CD4-positive, alpha-beta T cell treated with Interferon gamma for 1 hour (primary cell): ENCODE measurements at regions not wholly inside any gene's neighbourhood (a gene's known extent, or its start where the extent isn't known, plus 50 kb on each side); places are given as distances from the start of the nearest gene placed in this dataset.
"Not testable (repeated sequence)": the region's sequence is repeated elsewhere in the genome, so short reads cannot be mapped to it uniquely, and the experiment has no call there.

Experiments
- DNase-seq: peaks from one replicate; pipeline ENCODE4 v3.0.0-alpha.2; 2020

DNA sequence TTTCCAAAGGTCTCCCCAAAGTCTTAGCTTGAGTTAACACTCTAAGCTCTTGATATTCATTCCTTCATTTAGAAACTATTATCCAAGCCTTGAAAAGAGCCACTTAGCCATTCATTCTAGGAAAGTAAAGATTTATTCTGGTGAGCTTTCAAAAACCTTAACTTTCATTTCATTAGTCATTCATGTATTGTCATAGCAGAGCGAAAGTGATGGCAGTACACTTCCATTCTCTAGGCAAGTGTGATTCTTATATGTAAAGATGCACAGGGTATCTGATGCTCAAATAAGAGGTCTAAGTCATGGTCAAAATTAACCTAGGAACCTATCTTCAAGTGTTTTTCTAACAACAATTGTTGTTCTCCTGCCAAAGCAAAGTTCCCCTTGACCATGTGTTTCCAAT, 553.0 kb upstream of the FANCL start:
- DNase-seq = no peak

GRCh38 chr2:58788402-58788801, 547.3 kb upstream of the FANCL start:
- no peak for DNase-seq

GRCh38 chr2:58770846-58771245, 529.7 kb upstream of the FANCL start:
- DNase-seq = no peak

- no peak for DNase-seq
These were observed 528.7 kb upstream of the FANCL start for GRCh38 chr2:58769864-58770234.

GRCh38 chr2:58769111-58769863, 528.2 kb upstream of the FANCL start:
- no peak for DNase-seq

GRCh38 chr2:58768715-58769080, 527.6 kb upstream of the FANCL start:
- no peak for DNase-seq

DNA sequence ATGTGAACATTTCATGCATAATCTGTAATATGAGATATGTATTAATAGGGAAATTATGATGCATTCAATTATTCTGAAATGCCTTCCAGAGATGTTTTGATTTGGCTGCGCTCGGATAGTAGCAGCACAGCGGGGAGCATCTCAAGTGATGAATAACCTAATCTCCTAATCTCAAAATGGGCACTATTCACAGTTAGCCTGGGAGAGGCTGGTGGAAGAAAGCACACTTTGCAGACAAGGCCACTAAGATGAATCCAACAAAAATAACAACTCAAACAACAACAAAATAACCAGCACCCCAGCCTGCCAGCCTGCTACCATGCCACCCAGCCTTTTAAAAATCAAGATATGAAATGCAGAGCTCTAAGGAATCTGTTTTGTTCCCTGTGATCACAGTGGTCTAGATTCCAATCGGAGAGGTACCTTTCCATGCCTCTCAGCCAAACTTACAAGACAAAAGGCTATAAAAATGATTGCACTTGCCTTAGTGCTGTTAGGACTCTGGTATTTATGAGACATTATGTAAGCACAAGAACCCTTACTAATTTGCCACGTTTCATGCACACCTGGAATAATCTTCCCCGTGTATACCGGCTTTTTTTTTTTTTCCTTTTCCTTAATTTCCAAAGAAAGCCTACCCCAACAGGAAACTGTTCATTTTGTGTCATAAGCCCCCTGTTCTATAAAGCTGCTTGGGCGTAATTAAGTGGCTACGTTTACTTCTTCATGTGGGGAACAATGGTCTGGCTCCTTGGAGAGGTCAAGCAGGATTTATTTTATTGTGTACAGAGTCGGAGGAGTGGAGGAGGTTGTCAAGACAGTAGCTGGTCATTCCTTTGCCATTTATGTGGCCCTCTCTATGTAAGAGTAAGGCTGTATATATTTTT, 526.9 kb upstream of the FANCL start:
- DNase-seq = no peak

- no peak for DNase-seq
These were observed 523.4 kb upstream of the FANCL start for GRCh38 chr2:58764338-58765104.

GRCh38 chr2:58762176-58762781, 521.2 kb upstream of the FANCL start:
- peak; percentile 14 for DNase-seq

DNA sequence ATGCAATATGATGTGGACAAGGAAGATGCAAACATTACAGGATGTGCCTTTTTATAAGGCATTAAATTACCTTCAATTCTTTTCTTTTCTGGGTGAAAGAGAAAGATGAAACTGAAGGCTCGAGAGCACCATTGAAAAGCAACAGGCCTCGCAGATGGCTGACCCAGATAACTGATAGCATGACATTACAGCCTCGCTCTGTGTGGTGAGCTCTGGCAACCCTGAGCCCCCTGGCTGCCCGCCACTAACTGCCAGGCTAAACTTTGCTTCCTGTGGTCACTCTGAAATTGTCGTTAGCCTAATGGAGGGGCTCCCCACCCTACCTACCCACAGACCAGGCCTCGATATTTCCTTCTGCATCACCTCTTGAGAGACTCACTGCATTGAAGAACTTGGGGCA, 516.8 kb upstream of the FANCL start:
- no peak for DNase-seq

DNA sequence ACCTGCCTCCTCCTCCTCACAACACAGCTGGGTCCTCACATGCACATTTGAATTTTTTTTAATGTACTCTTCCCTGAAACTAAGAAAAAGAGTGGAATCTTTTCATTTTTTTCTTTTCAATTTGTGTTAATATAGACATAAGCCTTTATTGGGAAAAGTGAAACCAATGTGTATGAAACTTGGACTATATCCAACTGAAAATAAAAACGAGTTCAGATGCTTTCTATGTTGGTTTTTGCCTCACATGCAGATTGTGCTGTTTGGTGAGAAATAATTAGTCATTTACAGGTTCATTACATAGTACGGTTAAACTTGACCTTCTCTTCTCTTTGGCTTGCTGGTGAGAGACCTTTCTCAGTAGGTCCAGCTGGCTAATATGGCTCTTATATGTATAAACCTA, 515.2 kb upstream of the FANCL start:
- DNase-seq = no peak

- not testable (repeated sequence) for DNase-seq
These were observed 511.4 kb upstream of the FANCL start for GRCh38 chr2:58752507-58752906.

GRCh38 chr2:58751676-58752075, 510.6 kb upstream of the FANCL start:
- DNase-seq = not testable (repeated sequence)

DNA sequence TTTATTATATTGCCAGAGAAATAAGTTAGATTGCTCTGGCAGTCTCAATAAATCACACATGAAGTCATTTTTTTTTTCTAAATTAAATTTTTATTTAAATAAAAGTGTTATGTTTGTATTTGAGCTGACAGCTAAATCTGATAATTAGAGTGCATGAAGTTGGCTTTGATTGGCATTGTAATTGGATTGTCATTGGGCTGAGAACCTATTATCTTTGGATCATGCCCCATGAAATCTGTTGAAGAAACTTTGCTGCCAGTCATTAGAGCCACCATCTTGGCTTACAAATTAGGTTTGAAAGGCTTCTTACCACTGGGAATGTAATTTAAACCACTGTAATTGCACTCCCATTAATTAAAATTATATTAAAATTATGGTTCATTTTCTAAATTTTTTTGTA, 507.9 kb upstream of the FANCL start:
- no peak for DNase-seq

DNA sequence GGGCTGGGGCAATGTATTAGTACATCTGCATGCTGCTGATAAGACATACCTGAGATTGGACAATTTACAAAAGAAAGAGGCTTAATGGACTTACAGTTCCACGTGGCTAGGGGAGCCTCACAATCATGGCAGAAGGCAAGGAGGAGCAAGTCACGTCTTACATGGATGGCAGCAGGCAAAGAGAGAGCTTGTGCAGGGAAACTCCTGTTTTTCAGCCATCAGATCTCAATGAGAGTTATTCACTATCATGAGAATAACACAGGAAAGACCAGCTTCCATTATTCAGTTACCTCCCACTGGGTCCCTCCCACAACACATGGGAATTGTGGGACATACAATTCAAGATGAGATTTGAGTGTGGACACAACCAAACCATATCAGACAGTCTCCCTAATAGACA, 504.2 kb upstream of the FANCL start:
- DNase-seq = not testable (repeated sequence)

GRCh38 chr2:58740426-58740825, 499.3 kb upstream of the FANCL start:
- DNase-seq = no peak

- no peak for DNase-seq
These were observed 497.9 kb upstream of the FANCL start for GRCh38 chr2:58739033-58739432.

DNA sequence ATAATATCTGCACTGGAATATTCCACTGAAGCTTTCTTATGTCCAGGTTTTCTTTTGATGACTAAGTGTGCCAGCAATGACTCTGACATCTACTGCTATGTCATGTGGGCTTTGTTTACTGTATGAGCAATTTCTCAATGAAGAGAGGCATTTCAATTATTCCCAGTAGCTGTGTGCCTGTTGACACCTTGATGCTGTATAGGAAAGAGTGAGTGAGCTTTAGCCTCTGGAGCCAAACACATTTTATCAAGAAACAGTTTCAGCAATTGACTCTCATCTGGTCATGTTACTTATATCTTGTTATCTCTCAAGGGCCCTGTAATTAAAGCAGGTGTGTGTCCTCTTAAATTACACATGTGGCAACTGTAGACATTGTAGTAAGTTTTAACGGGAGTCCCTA, 493.2 kb upstream of the FANCL start:
- DNase-seq = no peak

- no peak for DNase-seq
These were observed 491.9 kb upstream of the FANCL start for GRCh38 chr2:58732999-58733398.

DNA sequence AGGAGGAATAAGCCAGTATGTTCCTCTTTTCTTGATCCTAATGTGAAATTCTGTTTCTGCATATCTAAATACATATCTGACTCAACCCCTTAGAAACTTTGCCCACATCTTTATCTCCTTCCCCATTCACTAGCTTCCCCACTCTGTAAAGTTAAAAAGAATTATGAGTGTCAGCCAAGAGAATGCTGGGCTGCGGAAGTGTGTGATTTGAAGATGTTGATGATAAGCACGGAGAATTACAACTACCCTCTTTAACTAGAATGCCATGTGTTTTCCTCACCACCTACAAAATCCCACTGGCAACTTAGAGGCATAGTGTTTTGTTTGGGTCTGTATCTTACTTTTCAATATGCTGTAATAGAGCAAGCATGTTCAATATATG, 490.4 kb upstream of the FANCL start:
- DNase-seq = no peak

GRCh38 chr2:58730764-58731487, 489.8 kb upstream of the FANCL start:
- DNase-seq = no peak

- DNase-seq = no peak
These were observed 487.0 kb upstream of the FANCL start for GRCh38 chr2:58727981-58728656.
